Epithelial cell of esophagus (primary cell): ENCODE measurements at regions not wholly inside any gene's neighbourhood (a gene's known extent, or its start where the extent isn't known, plus 50 kb on each side); places are given as distances from the start of the nearest gene placed in this dataset.
A peak's percentile ranks its signal among the peaks of the same experiment; 100 is the strongest.

Experiments
- DNase-seq: peaks from one replicate; pipeline ENCODE4 v3.0.0; 2010; ENCODE audit warnings: low read depth
- H3K4me3 ChIP-seq: 2 replicates; pipeline ENCODE4 v1.5.1; 2011; ENCODE audit warnings: mild to moderate bottlenecking, low read length, control low read depth
- TF ChIP-seq, protein P1 (sequence below): IDR thresholded peaks from 2 replicates; pipeline ENCODE4 v1.5.1; 2011; ENCODE audit warnings: low read depth, mild to moderate bottlenecking, low read length, control low read depth, inconsistent platforms; ENCODE audit not compliant: insufficient read depth; ENCODE audit errors: missing control alignments

DNA sequence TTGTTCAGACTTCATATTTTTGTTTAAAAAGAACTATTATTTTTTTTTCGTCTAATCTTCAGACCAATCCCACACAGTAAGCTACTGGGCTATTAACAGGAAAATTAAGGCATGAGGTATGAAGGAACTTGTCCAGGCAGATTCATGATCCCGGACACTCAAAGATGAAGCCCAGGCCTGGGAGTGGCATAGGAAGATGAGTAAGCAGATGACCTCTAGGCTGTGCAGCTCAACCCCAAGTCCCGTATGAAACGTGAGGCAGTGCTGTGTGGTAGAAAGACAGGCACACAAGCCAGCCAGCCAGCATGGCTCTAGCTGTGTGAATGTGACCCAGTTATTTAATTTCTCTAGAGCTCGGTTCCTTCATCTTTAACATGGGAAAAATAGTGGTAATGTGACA, 231.9 kb downstream of the CLIC5 start:
- DNase-seq: peak; percentile 93
- TF ChIP-seq, protein P1, sequence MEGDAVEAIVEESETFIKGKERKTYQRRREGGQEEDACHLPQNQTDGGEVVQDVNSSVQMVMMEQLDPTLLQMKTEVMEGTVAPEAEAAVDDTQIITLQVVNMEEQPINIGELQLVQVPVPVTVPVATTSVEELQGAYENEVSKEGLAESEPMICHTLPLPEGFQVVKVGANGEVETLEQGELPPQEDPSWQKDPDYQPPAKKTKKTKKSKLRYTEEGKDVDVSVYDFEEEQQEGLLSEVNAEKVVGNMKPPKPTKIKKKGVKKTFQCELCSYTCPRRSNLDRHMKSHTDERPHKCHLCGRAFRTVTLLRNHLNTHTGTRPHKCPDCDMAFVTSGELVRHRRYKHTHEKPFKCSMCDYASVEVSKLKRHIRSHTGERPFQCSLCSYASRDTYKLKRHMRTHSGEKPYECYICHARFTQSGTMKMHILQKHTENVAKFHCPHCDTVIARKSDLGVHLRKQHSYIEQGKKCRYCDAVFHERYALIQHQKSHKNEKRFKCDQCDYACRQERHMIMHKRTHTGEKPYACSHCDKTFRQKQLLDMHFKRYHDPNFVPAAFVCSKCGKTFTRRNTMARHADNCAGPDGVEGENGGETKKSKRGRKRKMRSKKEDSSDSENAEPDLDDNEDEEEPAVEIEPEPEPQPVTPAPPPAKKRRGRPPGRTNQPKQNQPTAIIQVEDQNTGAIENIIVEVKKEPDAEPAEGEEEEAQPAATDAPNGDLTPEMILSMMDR: no peak
- no peak overlapping the region for H3K4me3 ChIP-seq

DNA sequence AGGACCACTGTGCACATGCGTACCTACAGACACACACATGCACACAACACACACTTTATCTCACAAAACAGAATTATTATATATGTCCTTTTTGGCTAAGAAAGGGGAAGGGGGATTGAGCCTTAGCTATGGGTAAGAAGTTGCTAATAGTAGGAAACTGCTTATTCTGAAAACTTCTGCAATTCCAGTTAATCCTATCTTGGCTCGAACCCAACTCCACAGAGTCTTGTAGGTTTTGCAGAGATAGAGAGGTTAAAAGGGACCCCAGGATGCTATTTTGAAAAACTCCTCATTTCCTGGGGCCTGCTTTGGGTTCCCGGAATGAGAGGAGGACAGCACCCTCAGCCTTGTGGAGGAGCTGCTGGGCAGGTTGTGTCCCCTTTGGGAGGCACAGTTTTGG, 233.8 kb downstream of the CLIC5 start:
- DNase-seq: no peak
- no peak overlapping the region for H3K4me3 ChIP-seq
- TF ChIP-seq, protein P1: no peak

DNA sequence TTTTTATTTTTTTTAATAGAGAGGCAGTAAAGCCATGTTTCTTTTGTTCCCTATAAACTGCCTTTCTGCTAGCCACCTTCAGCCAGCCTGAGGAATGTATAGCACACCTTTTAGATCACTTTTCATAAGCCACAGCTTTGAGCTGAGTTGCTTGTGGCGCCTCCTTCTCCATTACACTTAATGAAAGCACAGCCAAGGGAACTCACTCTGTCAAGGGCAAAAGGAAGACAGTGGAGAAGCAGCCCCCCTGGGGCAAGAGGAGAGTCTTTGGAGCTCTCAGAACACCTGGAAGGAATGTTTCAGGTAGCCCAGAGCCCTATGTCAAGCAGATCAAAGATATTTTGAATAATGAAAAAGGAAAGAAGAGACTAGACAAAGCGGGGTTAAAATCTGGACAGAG, 235.1 kb downstream of the CLIC5 start:
- TF ChIP-seq, protein P1: no peak
- no peak overlapping the region for H3K4me3 ChIP-seq
- DNase-seq: no peak

DNA sequence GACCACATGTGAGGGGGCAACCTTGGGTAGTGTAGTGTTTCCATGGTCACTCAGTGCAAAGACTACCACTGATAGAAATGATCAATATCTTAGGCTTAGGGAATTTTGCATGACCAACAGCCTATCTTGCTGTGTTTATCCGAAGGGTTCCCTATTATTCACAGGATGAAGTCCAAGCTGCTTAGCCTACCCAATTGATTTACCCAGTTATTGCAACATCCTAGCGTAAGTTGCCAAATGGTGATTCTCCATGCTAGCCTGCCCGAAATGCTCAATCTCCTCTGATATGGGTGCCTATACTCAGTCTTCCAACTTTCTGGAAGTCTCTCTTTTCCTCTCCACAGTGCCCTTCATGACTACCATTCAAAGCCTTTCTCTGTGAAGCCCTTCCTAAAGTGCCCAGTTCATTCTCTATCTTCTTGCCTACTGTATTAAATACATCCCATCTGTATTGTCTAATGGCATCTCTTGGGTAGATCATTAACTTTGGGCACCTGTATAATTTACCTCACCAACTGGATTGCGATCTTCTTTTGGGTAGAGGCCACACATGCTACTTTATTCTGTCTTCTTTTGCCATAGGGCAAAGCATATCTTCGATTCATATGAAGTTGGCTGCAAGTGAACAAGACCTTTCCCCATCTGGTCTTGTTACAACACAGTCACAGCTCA, 240.5 kb downstream of the CLIC5 start:
- no peak for DNase-seq
- H3K4me3 ChIP-seq: no peak overlapping the region
- TF ChIP-seq, protein P1: no peak

DNA sequence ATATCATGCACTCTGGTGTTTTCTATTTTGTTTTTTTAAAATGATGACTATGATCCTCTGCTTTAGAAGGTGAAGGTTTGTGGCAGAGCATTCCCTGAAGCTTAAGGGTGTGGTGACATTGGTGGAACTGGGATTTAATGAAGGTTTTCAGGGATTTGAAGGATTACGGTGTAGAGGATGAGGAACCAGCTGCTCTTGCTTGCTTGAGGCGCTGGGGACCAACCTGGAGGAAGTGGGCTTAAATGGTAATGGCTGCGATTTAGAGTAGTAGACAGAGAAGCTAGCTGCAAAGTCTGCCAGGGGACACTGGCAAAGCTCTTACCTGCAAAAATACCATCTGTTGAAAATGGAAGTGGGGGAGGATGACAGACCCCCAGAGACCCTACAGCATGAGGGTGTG, 241.8 kb downstream of the CLIC5 start:
- no peak overlapping the region for H3K4me3 ChIP-seq
- no peak for DNase-seq
- TF ChIP-seq, protein P1: no peak

DNA sequence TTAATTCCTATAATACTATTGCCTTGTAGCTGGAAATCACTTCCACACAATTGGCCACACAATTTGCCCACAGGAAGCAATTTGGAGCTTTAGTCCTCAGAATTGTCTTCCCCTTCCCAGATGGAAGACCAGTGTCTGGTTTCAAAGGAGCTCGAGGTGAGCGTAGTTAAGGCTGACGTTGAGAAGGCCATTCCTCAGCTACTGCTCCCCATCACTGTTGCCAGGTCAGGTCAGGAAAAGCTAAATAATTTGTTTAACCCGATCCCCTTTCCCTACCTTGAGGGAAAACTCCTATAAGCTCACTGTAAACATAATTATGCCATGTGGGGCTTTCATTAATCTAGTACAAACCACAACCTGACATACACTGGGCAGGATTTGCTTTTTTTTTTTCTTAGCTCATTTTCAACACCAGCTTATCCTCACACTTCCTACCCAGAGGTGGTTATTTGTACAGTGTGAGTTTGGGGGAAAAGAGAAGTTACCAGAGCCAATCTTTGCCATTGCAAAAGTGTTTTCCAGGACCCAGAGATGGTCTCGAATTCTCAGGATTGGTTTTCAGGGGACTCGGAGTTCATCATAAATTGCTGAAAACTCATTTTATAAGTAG, 242.7 kb downstream of the CLIC5 start:
- TF ChIP-seq, protein P1: no peak
- DNase-seq: no peak
- no peak overlapping the region for H3K4me3 ChIP-seq

DNA sequence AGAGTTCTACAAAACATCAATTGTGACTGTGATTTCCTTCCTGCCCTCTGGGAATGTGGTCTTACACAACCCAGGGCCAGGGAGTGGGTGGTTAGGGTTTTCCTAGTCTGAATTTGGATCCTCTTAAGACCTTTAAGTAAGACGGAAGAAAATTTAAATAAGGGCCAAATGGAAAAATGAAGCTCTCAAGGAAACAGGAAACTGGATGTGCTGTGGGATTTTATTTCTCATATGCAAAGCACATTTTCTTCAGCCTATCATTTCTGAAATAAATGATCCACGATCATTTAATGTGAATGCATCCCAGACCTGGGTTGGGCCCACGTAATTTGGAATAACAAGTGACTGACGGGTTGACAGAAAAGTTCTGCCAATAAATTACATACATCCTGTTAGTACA, 243.6 kb downstream of the CLIC5 start:
- peak; percentile 4 for DNase-seq
- no peak overlapping the region for H3K4me3 ChIP-seq
- TF ChIP-seq, protein P1: no peak
